Esophagus muscularis mucosa (tissue), 4 donors: ENCODE measurements at regions not wholly inside any gene's neighbourhood (a gene's known extent, or its start where the extent isn't known, plus 50 kb on each side); places are given as distances from the start of the nearest gene placed in this dataset.

Experiments
- EP300 ChIP-seq: sonication (generic); formaldehyde crosslinking; IDR thresholded peaks from one replicate; pipeline ENCODE4 v1.6.1; 2017; ENCODE audit warnings: antibody characterized with exemption
- POLR2A ChIP-seq: fragments of 450-650 bp; IDR thresholded peaks from one replicate; pipeline ENCODE4 v1.6.1; 2017; ENCODE audit warnings: antibody characterized with exemption, moderate library complexity, mild to moderate bottlenecking, low read depth
- TF ChIP-seq, protein P1 (sequence below), 3 experiments: fragments of 200-600 bp in 2 of 3; fragments of 450-650 bp in 1 of 3; sonication (generic) in 2 of 3; IDR thresholded peaks; one replicate each; pipeline ENCODE4 v1.5.1; 2017 to 2019; ENCODE audit warnings: antibody characterized with exemption in 3 of 3, mild to moderate bottlenecking in 2 of 3, moderate library complexity in 1 of 3

GRCh38 chr1:189496768-189497167 lies 980.9 kb downstream of the BRINP3 start:
- TF ChIP-seq POLR2A, result no peak
- TF ChIP-seq, protein P1, sequence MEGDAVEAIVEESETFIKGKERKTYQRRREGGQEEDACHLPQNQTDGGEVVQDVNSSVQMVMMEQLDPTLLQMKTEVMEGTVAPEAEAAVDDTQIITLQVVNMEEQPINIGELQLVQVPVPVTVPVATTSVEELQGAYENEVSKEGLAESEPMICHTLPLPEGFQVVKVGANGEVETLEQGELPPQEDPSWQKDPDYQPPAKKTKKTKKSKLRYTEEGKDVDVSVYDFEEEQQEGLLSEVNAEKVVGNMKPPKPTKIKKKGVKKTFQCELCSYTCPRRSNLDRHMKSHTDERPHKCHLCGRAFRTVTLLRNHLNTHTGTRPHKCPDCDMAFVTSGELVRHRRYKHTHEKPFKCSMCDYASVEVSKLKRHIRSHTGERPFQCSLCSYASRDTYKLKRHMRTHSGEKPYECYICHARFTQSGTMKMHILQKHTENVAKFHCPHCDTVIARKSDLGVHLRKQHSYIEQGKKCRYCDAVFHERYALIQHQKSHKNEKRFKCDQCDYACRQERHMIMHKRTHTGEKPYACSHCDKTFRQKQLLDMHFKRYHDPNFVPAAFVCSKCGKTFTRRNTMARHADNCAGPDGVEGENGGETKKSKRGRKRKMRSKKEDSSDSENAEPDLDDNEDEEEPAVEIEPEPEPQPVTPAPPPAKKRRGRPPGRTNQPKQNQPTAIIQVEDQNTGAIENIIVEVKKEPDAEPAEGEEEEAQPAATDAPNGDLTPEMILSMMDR (IDR thresholded peaks at IDR 0.05), result no peak
- no peak for TF ChIP-seq EP300
